IgD-negative memory B cell (primary cell): ENCODE measurements at regions not wholly inside any gene's neighbourhood (a gene's known extent, or its start where the extent isn't known, plus 50 kb on each side); places are given as distances from the start of the nearest gene placed in this dataset.

ENCODE experiments used
- H3K27ac Mint-ChIP-seq, 3 donors: one replicate each; pipeline ENCODE4 v1.8.0; 2020 to 2022; ENCODE audit warnings: mild to moderate bottlenecking in 3 of 3, mixed read lengths in 3 of 3, moderate library complexity in 1 of 3
- H3K27me3 Mint-ChIP-seq: one replicate; pipeline ENCODE4 v1.8.0; 2021; ENCODE audit warnings: mixed read lengths
- H3K36me3 Mint-ChIP-seq: one replicate; pipeline ENCODE4 v1.8.0; 2020; ENCODE audit warnings: mild to moderate bottlenecking, mixed read lengths
- H3K4me1 Mint-ChIP-seq, 3 donors: one replicate each; pipeline ENCODE4 v1.8.0; 2020 to 2022; ENCODE audit warnings: mixed read lengths in 3 of 3, mild to moderate bottlenecking in 1 of 3
- H3K4me3 Mint-ChIP-seq, 4 donors: one replicate each; pipeline ENCODE4 v1.8.0; 2020 to 2022; ENCODE audit warnings: mild to moderate bottlenecking in 4 of 4, mixed read lengths in 4 of 4, moderate library complexity in 3 of 4
- H3K9me3 Mint-ChIP-seq, 3 donors: one replicate each; pipeline ENCODE4 v1.8.0; 2020 to 2021; ENCODE audit warnings: mixed read lengths in 3 of 3, mild to moderate bottlenecking in 1 of 3

GRCh38 chr3:30069056-30069455 is 537.3 kb upstream of the TGFBR2 start:
- no peak overlapping the region for H3K4me3 Mint-ChIP-seq
- H3K9me3 Mint-ChIP-seq: peaks cover 0 to 4% (median 0%) of the 10 kb centered on the region in 3 donors
- no peak overlapping the region for H3K27ac Mint-ChIP-seq
- peaks cover 1% of the 10 kb centered on the region for H3K36me3 Mint-ChIP-seq
- H3K27me3 Mint-ChIP-seq: peaks cover 15% of the 10 kb centered on the region
- H3K4me1 Mint-ChIP-seq: no peaks in the 10 kb centered on the region

- Mint-ChIP-seq H3K27me3 (no peaks in the 10 kb centered on the region), H3K27ac (no peak overlapping the region)
Observed at GRCh38 chr3:30073040-30073439, 533.4 kb upstream of the TGFBR2 start.

GRCh38 chr3:30073622-30074021 is 532.8 kb upstream of the TGFBR2 start:
- peaks cover 0 to under 1% (median 0%) of the 10 kb centered on the region in 3 donors for H3K4me1 Mint-ChIP-seq
- no peak overlapping the region for H3K27ac Mint-ChIP-seq
- H3K27me3 Mint-ChIP-seq: no peaks in the 10 kb centered on the region
- H3K4me3 Mint-ChIP-seq: no peak overlapping the region
- H3K36me3 Mint-ChIP-seq: peaks cover 1% of the 10 kb centered on the region
- H3K9me3 Mint-ChIP-seq: peaks cover 0 to 7% (median 3%) of the 10 kb centered on the region in 3 donors

More at GRCh38 chr3:30073040-30073439, 533.4 kb upstream of the TGFBR2 start:
- Mint-ChIP-seq H3K36me3 (peaks cover 1% of the 10 kb centered on the region), H3K4me1 (no peaks in the 10 kb centered on the region), H3K9me3 (peaks cover 0 to 7% (median 3%) of the 10 kb centered on the region in 3 donors), H3K4me3 (no peak overlapping the region)

GRCh38 chr3:30075514-30075913 is 530.9 kb upstream of the TGFBR2 start:
- Mint-ChIP-seq H3K4me1 (peaks cover 0 to 2% (median 0%) of the 10 kb centered on the region in 3 donors), H3K9me3 (peaks cover 0 to 7% (median 2%) of the 10 kb centered on the region in 3 donors), H3K27me3 (peaks cover under 1% of the 10 kb centered on the region), H3K27ac (no peak overlapping the region), H3K4me3 (no peak overlapping the region), H3K36me3 (peaks cover 1% of the 10 kb centered on the region)

- Mint-ChIP-seq H3K27me3 (peaks cover 3% of the 10 kb centered on the region), H3K9me3 (peaks cover 0 to 7% (median 2%) of the 10 kb centered on the region in 3 donors), H3K4me3 (no peak overlapping the region), H3K4me1 (peaks cover 0 to 2% (median 0%) of the 10 kb centered on the region in 3 donors), H3K27ac (no peak overlapping the region), H3K36me3 (no peaks in the 10 kb centered on the region)
Observed at GRCh38 chr3:30076899-30077298, 529.5 kb upstream of the TGFBR2 start.

GRCh38 chr3:30077746-30078145 is 528.7 kb upstream of the TGFBR2 start:
- Mint-ChIP-seq H3K27me3 (peaks cover 5% of the 10 kb centered on the region), H3K9me3 (peaks cover 0 to 7% (median 2%) of the 10 kb centered on the region in 3 donors), H3K4me1 (peaks cover 0 to 2% (median 0%) of the 10 kb centered on the region in 3 donors), H3K4me3 (no peak overlapping the region), H3K36me3 (no peaks in the 10 kb centered on the region), H3K27ac (no peak overlapping the region)

GRCh38 chr3:30078736-30079135 is 527.7 kb upstream of the TGFBR2 start:
- Mint-ChIP-seq H3K27ac (peak overlapping the region in 1 of 3 donors; percentile 42), H3K36me3 (no peaks in the 10 kb centered on the region), H3K4me1 (peaks cover 0 to 2% (median 0%) of the 10 kb centered on the region in 3 donors), H3K9me3 (peaks cover 0 to 7% (median 2%) of the 10 kb centered on the region in 3 donors), H3K4me3 (no peak overlapping the region), H3K27me3 (peaks cover 5% of the 10 kb centered on the region)

- Mint-ChIP-seq H3K9me3 (no peaks in the 10 kb centered on the region), H3K36me3 (no peaks in the 10 kb centered on the region), H3K4me1 (peaks cover 0 to 2% (median 0%) of the 10 kb centered on the region in 3 donors), H3K27me3 (peaks cover 7% of the 10 kb centered on the region), H3K27ac (peak overlapping the region in 1 of 3 donors; percentile 62), H3K4me3 (no peak overlapping the region)
Observed at GRCh38 chr3:30081904-30082303, 524.5 kb upstream of the TGFBR2 start.

GRCh38 chr3:30082652-30083051 is 523.7 kb upstream of the TGFBR2 start:
- Mint-ChIP-seq H3K4me1 (peaks cover 0 to 2% (median 0%) of the 10 kb centered on the region in 3 donors), H3K4me3 (no peak overlapping the region), H3K27ac (peak overlapping the region in 1 of 3 donors; percentile 62), H3K9me3 (no peaks in the 10 kb centered on the region), H3K27me3 (peaks cover 7% of the 10 kb centered on the region), H3K36me3 (no peaks in the 10 kb centered on the region)

- peaks cover 0 to 2% (median 0%) of the 10 kb centered on the region in 3 donors for H3K4me1 Mint-ChIP-seq
- peaks cover 0 to 2% (median 0%) of the 10 kb centered on the region in 3 donors for H3K9me3 Mint-ChIP-seq
Observed at GRCh38 chr3:30083315-30083714, 523.1 kb upstream of the TGFBR2 start.

GRCh38 chr3:30084316-30084715 is 522.1 kb upstream of the TGFBR2 start:
- Mint-ChIP-seq H3K27ac (no peak overlapping the region), H3K27me3 (peaks cover 7% of the 10 kb centered on the region), H3K9me3 (peaks cover 0 to 2% (median 0%) of the 10 kb centered on the region in 3 donors), H3K36me3 (no peaks in the 10 kb centered on the region), H3K4me3 (no peak overlapping the region), H3K4me1 (no peaks in the 10 kb centered on the region)

More at GRCh38 chr3:30083315-30083714, 523.1 kb upstream of the TGFBR2 start:
- peaks cover 7% of the 10 kb centered on the region for H3K27me3 Mint-ChIP-seq
- H3K36me3 Mint-ChIP-seq: no peaks in the 10 kb centered on the region
- H3K27ac Mint-ChIP-seq: no peak overlapping the region
- H3K4me3 Mint-ChIP-seq: no peak overlapping the region

- no peak overlapping the region for H3K27ac Mint-ChIP-seq
- no peak overlapping the region for H3K4me3 Mint-ChIP-seq
- H3K36me3 Mint-ChIP-seq: no peaks in the 10 kb centered on the region
- H3K9me3 Mint-ChIP-seq: peaks cover 0 to 2% (median 0%) of the 10 kb centered on the region in 3 donors
- peaks cover 7% of the 10 kb centered on the region for H3K27me3 Mint-ChIP-seq
- no peaks in the 10 kb centered on the region for H3K4me1 Mint-ChIP-seq
Observed at GRCh38 chr3:30084971-30085403, 521.4 kb upstream of the TGFBR2 start.

GRCh38 chr3:30085486-30085885 is 520.9 kb upstream of the TGFBR2 start:
- no peak overlapping the region for H3K27ac Mint-ChIP-seq
- no peak overlapping the region for H3K4me3 Mint-ChIP-seq
- H3K27me3 Mint-ChIP-seq: peaks cover 6% of the 10 kb centered on the region
- H3K9me3 Mint-ChIP-seq: peaks cover 0 to 2% (median 0%) of the 10 kb centered on the region in 3 donors
- no peaks in the 10 kb centered on the region for H3K4me1 Mint-ChIP-seq
- H3K36me3 Mint-ChIP-seq: no peaks in the 10 kb centered on the region

GRCh38 chr3:30091686-30092085 is 514.7 kb upstream of the TGFBR2 start:
- Mint-ChIP-seq H3K36me3 (no peaks in the 10 kb centered on the region), H3K27me3 (peaks cover 12% of the 10 kb centered on the region), H3K4me1 (peaks cover 0 to 1% (median 0%) of the 10 kb centered on the region in 3 donors), H3K4me3 (no peak overlapping the region), H3K27ac (no peak overlapping the region), H3K9me3 (peaks cover 3 to 7% (median 4%) of the 10 kb centered on the region in 3 donors)

GRCh38 chr3:30097022-30097650 is 509.3 kb upstream of the TGFBR2 start:
- H3K9me3 Mint-ChIP-seq: peaks cover 3 to 5% (median 4%) of the 10 kb centered on the region in 3 donors
- H3K27ac Mint-ChIP-seq: peak overlapping the region in 1 of 3 donors; percentile 18
- peaks cover 1% of the 10 kb centered on the region for H3K36me3 Mint-ChIP-seq
- peaks cover 11% of the 10 kb centered on the region for H3K27me3 Mint-ChIP-seq
- no peak overlapping the region for H3K4me3 Mint-ChIP-seq
- peaks cover 0 to 1% (median 0%) of the 10 kb centered on the region in 3 donors for H3K4me1 Mint-ChIP-seq

- peaks cover 3 to 5% (median 4%) of the 10 kb centered on the region in 3 donors for H3K9me3 Mint-ChIP-seq
- no peak overlapping the region for H3K27ac Mint-ChIP-seq
- H3K27me3 Mint-ChIP-seq: peaks cover 4% of the 10 kb centered on the region
- no peak overlapping the region for H3K4me3 Mint-ChIP-seq
- H3K36me3 Mint-ChIP-seq: peaks cover 1% of the 10 kb centered on the region
- H3K4me1 Mint-ChIP-seq: peaks cover 0 to 1% (median 0%) of the 10 kb centered on the region in 3 donors
Observed at GRCh38 chr3:30098243-30098642, 508.2 kb upstream of the TGFBR2 start.
